Loucy (cell line): ENCODE measurements at regions not wholly inside any gene's neighbourhood (a gene's known extent, or its start where the extent isn't known, plus 50 kb on each side); places are given as distances from the start of the nearest gene placed in this dataset.

Source experiments
- H2AFZ ChIP-seq: fragments of 200-600 bp; sonication (generic); 2 replicates; pipeline ENCODE4 v1.6.0; 2016; ENCODE audit warnings: antibody characterized with exemption, mild to moderate bottlenecking, low read length, moderate library complexity
- H3F3A ChIP-seq: fragments of 200-600 bp; 2 replicates; pipeline ENCODE4 v1.6.0; 2016; ENCODE audit warnings: antibody characterized with exemption, low read depth, mild to moderate bottlenecking
- H3K27me3 ChIP-seq: fragments of 200-600 bp; sonication (generic); 2 replicates; pipeline ENCODE4 v1.6.1; 2014; ENCODE audit warnings: low read length, mild to moderate bottlenecking; ENCODE audit not compliant: insufficient read depth, poor library complexity, severe bottlenecking
- H3K36me3 ChIP-seq: fragments of 200-600 bp; sonication (generic); 2 replicates; pipeline ENCODE4 v1.6.1; 2016; ENCODE audit warnings: low read length; ENCODE audit not compliant: insufficient read depth
- H3K4me1 ChIP-seq: fragments of 200-600 bp; sonication (generic); 2 replicates; pipeline ENCODE4 v1.5.1; 2014; ENCODE audit warnings: low read length, mild to moderate bottlenecking; ENCODE audit not compliant: insufficient read depth, poor library complexity, severe bottlenecking
- H3K4me2 ChIP-seq: fragments of 200-600 bp; sonication (generic); 2 replicates; pipeline ENCODE4 v1.6.0; 2014; ENCODE audit warnings: antibody characterized with exemption, low read length, low read depth, mild to moderate bottlenecking; ENCODE audit not compliant: poor library complexity, severe bottlenecking
- H3K4me3 ChIP-seq: fragments of 200-600 bp; sonication (generic); 2 replicates; pipeline ENCODE4 v1.5.1; 2014; ENCODE audit warnings: low read length, mild to moderate bottlenecking, mixed read lengths; ENCODE audit not compliant: poor library complexity, severe bottlenecking
- H3K79me2 ChIP-seq: fragments of 200-600 bp; sonication (generic); 2 replicates; pipeline ENCODE4 v1.6.1; 2014; ENCODE audit warnings: low read length; ENCODE audit not compliant: insufficient read depth
- H3K9ac ChIP-seq: fragments of 200-600 bp; sonication (generic); 2 replicates; pipeline ENCODE4 v1.6.0; 2014; ENCODE audit warnings: mild to moderate bottlenecking, low read depth, low read length, moderate library complexity; ENCODE audit not compliant: poor library complexity, severe bottlenecking
- H3K9me2 ChIP-seq: fragments of 200-600 bp; sonication (generic); replicated peaks from 2 replicates; pipeline ENCODE4 v1.6.1; 2016; ENCODE audit warnings: low read depth, low read length, mixed read lengths
- H3K9me3 ChIP-seq: fragments of 200-600 bp; sonication (generic); 2 replicates; pipeline ENCODE4 v1.6.1; 2014; ENCODE audit warnings: mild to moderate bottlenecking, antibody characterized with exemption, low read length, low read depth; ENCODE audit not compliant: insufficient read depth
- H4K20me1 ChIP-seq: fragments of 200-600 bp; sonication (generic); 2 replicates; pipeline ENCODE4 v1.6.0; 2014; ENCODE audit warnings: antibody characterized with exemption, low read length, mild to moderate bottlenecking; ENCODE audit not compliant: insufficient read depth, poor library complexity, severe bottlenecking
- CTCF ChIP-seq: fragments of 200-600 bp; sonication (generic); conservative IDR thresholded peaks from 2 replicates; pipeline ENCODE4 v1.5.1; 2014; ENCODE audit warnings: mild to moderate bottlenecking, antibody characterized with exemption, low read length
- EZH2phosphoT487 ChIP-seq: fragments of 200-600 bp; IDR thresholded peaks from 2 replicates; pipeline ENCODE4 v1.6.1; 2018; ENCODE audit warnings: antibody characterized with exemption, mild to moderate bottlenecking, moderate library complexity, borderline replicate concordance

DNA sequence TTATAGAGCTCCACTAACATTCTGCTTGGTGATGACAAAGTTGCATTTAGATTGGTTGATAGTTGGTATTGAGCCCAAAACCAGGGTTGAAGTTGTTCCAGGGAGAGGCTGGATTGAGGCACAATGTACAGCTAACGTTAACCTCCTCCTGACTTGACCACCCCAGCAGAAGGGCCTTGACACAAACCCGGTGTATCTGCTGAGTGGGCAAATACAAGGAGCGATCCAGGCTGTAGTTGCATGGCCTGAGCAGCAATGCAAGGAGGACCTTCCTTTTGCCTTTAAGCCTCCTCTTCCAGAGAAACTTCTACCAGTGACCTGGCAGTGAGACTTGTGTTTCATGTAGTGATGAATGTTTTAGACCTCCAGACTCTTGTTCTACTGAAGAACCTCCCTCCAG, 66.2 kb upstream of the GAS1 start:
- Histone ChIP-seq H3K4me2 (no peak overlapping the region), H3K9ac (no peak overlapping the region), H4K20me1 (no peaks in the 10 kb centered on the region), H3K4me3 (no peak overlapping the region), H3K79me2 (no peaks in the 10 kb centered on the region), H3K9me3 (no peaks in the 10 kb centered on the region; the same call in 1 of the 2 replicates), H3K36me3 (no peaks in the 10 kb centered on the region), H3K27me3 (no peaks in the 10 kb centered on the region), H3K4me1 (no peaks in the 10 kb centered on the region), H2AFZ (no peak overlapping the region), H3K9me2 (no peaks in the 10 kb centered on the region), H3F3A (no peaks in the 10 kb centered on the region)
- TF ChIP-seq CTCF (no peak), EZH2phosphoT487 (no peak)

GRCh38 chr9:87014436-87014835, 67.1 kb upstream of the GAS1 start:
- Histone ChIP-seq H3K4me2 (no peak overlapping the region), H3K9me3 (no peaks in the 10 kb centered on the region; the same call in 1 of the 2 replicates), H3K9ac (no peak overlapping the region), H4K20me1 (no peaks in the 10 kb centered on the region), H3K27me3 (no peaks in the 10 kb centered on the region), H3K79me2 (no peaks in the 10 kb centered on the region), H3K4me1 (no peaks in the 10 kb centered on the region), H3K9me2 (no peaks in the 10 kb centered on the region), H3F3A (no peaks in the 10 kb centered on the region), H3K4me3 (no peak overlapping the region), H2AFZ (no peak overlapping the region), H3K36me3 (no peaks in the 10 kb centered on the region)
- no peak for TF ChIP-seq CTCF
- TF ChIP-seq EZH2phosphoT487: no peak

DNA sequence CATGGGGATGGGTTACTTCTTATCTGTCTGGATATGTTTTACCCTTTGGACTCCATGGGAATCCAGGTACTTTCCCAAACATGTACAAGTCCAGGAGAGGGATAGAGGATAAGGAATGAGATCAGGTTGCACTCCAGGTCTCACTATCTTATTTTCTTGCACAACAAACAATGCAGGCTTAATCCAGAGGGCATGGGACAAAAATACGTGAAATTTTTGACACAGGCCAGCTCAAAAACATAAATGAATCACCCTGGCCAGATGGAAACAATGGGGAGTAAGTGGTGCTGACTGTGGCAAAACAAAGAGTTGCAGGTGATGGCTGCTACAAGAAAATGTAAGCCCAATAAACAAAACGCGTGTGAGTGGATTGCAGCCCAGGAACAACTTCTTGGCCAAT, 69.4 kb upstream of the GAS1 start:
- no peaks in the 10 kb centered on the region for H3K36me3 ChIP-seq
- TF ChIP-seq CTCF (no peak), EZH2phosphoT487 (no peak)

More for the DNA sequence above, 69.4 kb upstream of the GAS1 start:
- no peak overlapping the region for H2AFZ ChIP-seq
- no peaks in the 10 kb centered on the region for H3K9me3 ChIP-seq
- no peak overlapping the region for H3K4me3 ChIP-seq
- H3K9ac ChIP-seq: no peak overlapping the region
- H3F3A ChIP-seq: no peaks in the 10 kb centered on the region
- no peak overlapping the region for H3K4me2 ChIP-seq
- no peaks in the 10 kb centered on the region for H4K20me1 ChIP-seq
- H3K27me3 ChIP-seq: no peaks in the 10 kb centered on the region
- H3K9me2 ChIP-seq: no peaks in the 10 kb centered on the region
- H3K4me1 ChIP-seq: no peaks in the 10 kb centered on the region
- H3K79me2 ChIP-seq: no peaks in the 10 kb centered on the region
